Skeletal muscle satellite cell (primary cell): ENCODE measurements at regions not wholly inside any gene's neighbourhood (a gene's known extent, or its start where the extent isn't known, plus 50 kb on each side); places are given as distances from the start of the nearest gene placed in this dataset.
"Not testable (repeated sequence)": the region's sequence is repeated elsewhere in the genome, so short reads cannot be mapped to it uniquely, and the experiment has no call there.

Source experiments
- H3K27me3 ChIP-seq: 2 replicates; pipeline ENCODE4 v1.7.0; 2013; ENCODE audit warnings: low read length; ENCODE audit not compliant: control insufficient read depth, insufficient read depth
- H3K36me3 ChIP-seq: 2 replicates; pipeline ENCODE4 v1.7.0; 2013; ENCODE audit warnings: mild to moderate bottlenecking, control low read depth, low read length; ENCODE audit not compliant: insufficient read depth
- H3K4me1 ChIP-seq: 2 replicates; pipeline ENCODE4 v1.7.0; 2013; ENCODE audit warnings: low read length; ENCODE audit not compliant: control insufficient read depth, insufficient read depth
- H3K4me2 ChIP-seq: 2 replicates; pipeline ENCODE4 v1.7.0; 2013; ENCODE audit warnings: mild to moderate bottlenecking, low read length
- H3K4me3 ChIP-seq: 2 replicates; pipeline ENCODE4 v1.7.0; 2013; ENCODE audit warnings: low read length
- H3K9ac ChIP-seq: 2 replicates; pipeline ENCODE4 v1.7.0; 2013; ENCODE audit warnings: mild to moderate bottlenecking, low read depth, low read length, moderate library complexity
- H3K9me3 ChIP-seq: replicated peaks from 2 replicates; pipeline ENCODE4 v1.7.0; 2013; ENCODE audit warnings: mild to moderate bottlenecking, control low read depth, low read length

DNA sequence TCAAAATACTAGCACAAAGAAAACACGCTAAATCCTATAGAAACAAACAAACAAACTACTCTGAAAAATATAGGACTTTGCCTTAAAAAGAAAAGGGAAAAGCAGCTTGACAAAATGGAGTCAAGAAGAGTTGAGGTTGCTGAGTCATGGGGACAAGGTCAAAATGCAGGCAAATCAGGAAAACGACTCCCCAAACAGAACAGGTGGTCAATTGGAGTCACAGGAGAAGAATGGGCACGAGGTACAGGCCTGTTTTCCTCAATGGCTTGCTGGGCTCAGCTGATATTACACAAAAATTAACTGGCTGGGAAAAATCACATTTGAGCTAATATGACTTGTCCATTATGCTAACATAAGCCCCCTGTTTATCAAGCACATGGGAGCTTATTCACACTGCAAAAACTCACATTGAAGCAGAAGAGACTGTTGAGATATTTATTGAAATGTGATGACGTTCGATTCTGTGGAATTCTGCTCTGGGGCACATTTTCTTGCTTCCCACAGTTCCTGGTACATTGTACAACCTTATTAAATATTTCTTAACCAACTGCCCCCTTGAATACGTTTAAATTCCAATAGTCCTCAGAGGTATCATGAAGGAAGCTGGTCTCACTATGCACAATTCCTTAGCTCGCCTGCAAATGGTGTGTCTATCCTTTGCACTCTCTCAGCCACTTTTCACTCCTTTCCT is 1622.1 kb downstream of the STIM2 start:
- H3K4me2 ChIP-seq: no peak overlapping the region
- no peak overlapping the region for H3K9ac ChIP-seq
- H3K27me3 ChIP-seq: no peaks in the 10 kb centered on the region
- H3K36me3 ChIP-seq: no peaks in the 10 kb centered on the region
- H3K4me1 ChIP-seq: no peaks in the 10 kb centered on the region
- no peak overlapping the region for H3K4me3 ChIP-seq
- H3K9me3 ChIP-seq: no peaks in the 10 kb centered on the region

DNA sequence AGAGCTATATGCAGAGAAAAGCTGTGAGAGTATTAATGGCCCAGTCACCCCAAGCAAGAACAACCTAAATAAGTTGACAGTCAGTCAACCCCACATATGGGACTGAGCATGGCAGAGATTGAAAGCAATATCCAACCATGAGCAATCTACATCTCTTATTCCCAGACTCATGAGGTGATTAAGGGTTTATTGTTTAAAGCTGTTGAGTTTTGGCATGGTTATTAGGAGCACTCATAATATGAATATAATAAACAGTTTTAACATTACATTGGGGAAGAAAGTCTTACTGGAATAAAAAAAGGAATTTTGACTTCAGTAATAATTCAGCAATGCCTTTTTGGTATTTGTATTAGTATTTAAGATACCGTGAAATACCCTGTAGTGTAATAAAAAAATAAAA is 1627.4 kb downstream of the STIM2 start:
- H3K4me1 ChIP-seq: no peaks in the 10 kb centered on the region
- no peak overlapping the region for H3K4me2 ChIP-seq
- H3K9me3 ChIP-seq: no peaks in the 10 kb centered on the region
- H3K4me3 ChIP-seq: no peak overlapping the region
- no peaks in the 10 kb centered on the region for H3K27me3 ChIP-seq
- no peaks in the 10 kb centered on the region for H3K36me3 ChIP-seq
- no peak overlapping the region for H3K9ac ChIP-seq

GRCh38 chr4:28490669-28491068 is 1630.0 kb downstream of the STIM2 start:
- H3K27me3 ChIP-seq: no peaks in the 10 kb centered on the region
- no peaks in the 10 kb centered on the region for H3K4me1 ChIP-seq
- H3K36me3 ChIP-seq: no peaks in the 10 kb centered on the region
- no peak overlapping the region for H3K4me2 ChIP-seq
- H3K9me3 ChIP-seq: no peaks in the 10 kb centered on the region
- H3K4me3 ChIP-seq: no peak overlapping the region
- no peak overlapping the region for H3K9ac ChIP-seq

GRCh38 chr4:28505064-28505463 is 1644.4 kb downstream of the STIM2 start:
- H3K9ac ChIP-seq: no peak overlapping the region
- no peaks in the 10 kb centered on the region for H3K9me3 ChIP-seq
- H3K27me3 ChIP-seq: no peaks in the 10 kb centered on the region
- H3K4me3 ChIP-seq: no peak overlapping the region
- no peaks in the 10 kb centered on the region for H3K36me3 ChIP-seq
- no peaks in the 10 kb centered on the region for H3K4me1 ChIP-seq
- H3K4me2 ChIP-seq: no peak overlapping the region

DNA sequence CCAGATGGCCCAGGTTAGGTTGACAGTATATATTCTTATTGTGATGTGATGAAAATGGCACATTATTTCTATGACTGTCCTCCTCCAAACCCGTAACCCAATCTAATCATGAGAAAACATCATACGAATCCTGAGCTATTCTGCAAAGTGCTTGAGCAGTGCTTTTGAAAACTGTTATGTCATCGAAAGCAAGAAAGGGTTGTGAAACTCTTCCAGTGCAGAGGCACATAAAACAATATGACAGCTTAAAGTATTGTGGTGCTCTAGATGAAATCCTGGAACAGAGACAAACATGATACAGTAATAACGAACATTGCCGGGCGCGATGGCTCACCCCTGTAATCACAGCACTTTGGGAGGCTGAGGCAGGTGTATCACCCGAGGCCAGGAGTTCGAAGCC is 1648.0 kb downstream of the STIM2 start:
- H3K4me2 ChIP-seq: no peak overlapping the region
- no peaks in the 10 kb centered on the region for H3K36me3 ChIP-seq
- no peak overlapping the region for H3K9ac ChIP-seq
- no peak overlapping the region for H3K4me3 ChIP-seq
- H3K27me3 ChIP-seq: no peaks in the 10 kb centered on the region
- H3K9me3 ChIP-seq: no peaks in the 10 kb centered on the region
- no peaks in the 10 kb centered on the region for H3K4me1 ChIP-seq

DNA sequence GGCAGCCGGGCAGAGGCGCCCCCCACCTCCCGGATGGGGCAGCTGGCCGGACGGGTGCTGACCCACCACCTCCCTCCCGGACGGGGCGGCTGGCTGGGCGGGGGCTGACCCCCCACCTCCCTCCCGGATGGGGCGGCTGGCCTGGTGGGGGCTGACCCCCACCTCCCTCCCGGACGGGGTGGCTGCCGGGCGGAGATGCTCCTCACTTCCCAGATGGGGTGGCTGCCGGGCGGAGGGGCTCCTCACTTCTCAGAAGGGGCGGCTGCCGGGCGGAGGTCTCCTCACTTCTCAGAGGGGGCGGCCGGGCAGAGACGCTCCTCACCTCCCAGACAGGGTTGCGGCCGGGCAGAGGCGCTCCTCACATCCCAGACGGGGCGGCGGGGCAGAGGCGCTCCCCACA is 1654.1 kb downstream of the STIM2 start:
- H3K27me3 ChIP-seq, H3K9me3 ChIP-seq: not testable (repeated sequence)

GRCh38 chr4:28518561-28519165 is 1658.0 kb downstream of the STIM2 start:
- H3K4me1 ChIP-seq: peaks cover 11% of the 10 kb centered on the region
- no peak overlapping the region for H3K4me2 ChIP-seq
- no peaks in the 10 kb centered on the region for H3K9me3 ChIP-seq
- H3K27me3 ChIP-seq: no peaks in the 10 kb centered on the region
- no peak overlapping the region for H3K9ac ChIP-seq
- no peak overlapping the region for H3K4me3 ChIP-seq
- H3K36me3 ChIP-seq: no peaks in the 10 kb centered on the region

More for the DNA sequence above, 1654.1 kb downstream of the STIM2 start:
- H3K4me2 ChIP-seq, H3K36me3 ChIP-seq, H3K9ac ChIP-seq, H3K4me3 ChIP-seq: not testable (repeated sequence)
- peaks cover 11% of the 10 kb centered on the region for H3K4me1 ChIP-seq

GRCh38 chr4:28523681-28524190 is 1663.1 kb downstream of the STIM2 start:
- H3K27me3 ChIP-seq: no peaks in the 10 kb centered on the region
- H3K4me2 ChIP-seq: no peak overlapping the region
- H3K9me3 ChIP-seq: no peaks in the 10 kb centered on the region
- H3K4me1 ChIP-seq: peaks cover 9% of the 10 kb centered on the region
- no peak overlapping the region for H3K9ac ChIP-seq
- H3K4me3 ChIP-seq: no peak overlapping the region
- H3K36me3 ChIP-seq: no peaks in the 10 kb centered on the region

- peaks cover 4% of the 10 kb centered on the region for H3K9me3 ChIP-seq
- H3K4me1 ChIP-seq: no peaks in the 10 kb centered on the region
- no peak overlapping the region for H3K4me2 ChIP-seq
- no peaks in the 10 kb centered on the region for H3K36me3 ChIP-seq
- H3K4me3 ChIP-seq: no peak overlapping the region
- H3K9ac ChIP-seq: no peak overlapping the region
- H3K27me3 ChIP-seq: no peaks in the 10 kb centered on the region
Observed at GRCh38 chr4:28536124-28536523, 1675.5 kb downstream of the STIM2 start.

- Histone ChIP-seq H3K4me1 (no peaks in the 10 kb centered on the region), H3K9me3 (no peaks in the 10 kb centered on the region), H3K4me2 (no peak overlapping the region), H3K27me3 (no peaks in the 10 kb centered on the region), H3K36me3 (no peaks in the 10 kb centered on the region), H3K4me3 (no peak overlapping the region), H3K9ac (no peak overlapping the region)
Observed at GRCh38 chr4:28545986-28546385, 1685.3 kb downstream of the STIM2 start.

- Histone ChIP-seq H3K9me3 (no peaks in the 10 kb centered on the region), H3K27me3 (no peaks in the 10 kb centered on the region), H3K4me2 (no peak overlapping the region), H3K9ac (no peak overlapping the region), H3K4me1 (no peaks in the 10 kb centered on the region), H3K4me3 (no peak overlapping the region), H3K36me3 (no peaks in the 10 kb centered on the region)
Observed at GRCh38 chr4:28548136-28548535, 1687.5 kb downstream of the STIM2 start.

DNA sequence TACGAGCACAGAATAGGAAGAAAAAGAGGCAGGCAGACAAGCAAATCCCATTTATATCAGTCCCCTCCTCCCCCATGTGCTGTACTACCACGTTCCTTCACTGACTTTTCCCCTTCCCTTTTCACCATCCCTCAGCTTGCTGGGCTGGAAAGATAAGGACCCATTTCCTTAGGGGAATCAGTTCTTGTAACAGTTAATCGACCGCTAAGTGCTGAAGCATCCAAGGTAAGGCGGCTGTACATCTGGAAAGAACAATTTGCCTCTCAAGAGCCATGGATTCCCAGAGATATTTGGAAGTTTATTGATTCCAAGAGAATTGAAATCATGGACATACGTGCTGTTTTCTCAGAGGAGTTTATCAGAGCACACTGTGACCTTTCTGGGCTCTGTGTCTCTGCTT is 1688.0 kb downstream of the STIM2 start:
- H3K4me3 ChIP-seq: no peak overlapping the region
- H3K4me1 ChIP-seq: no peaks in the 10 kb centered on the region
- no peaks in the 10 kb centered on the region for H3K9me3 ChIP-seq
- no peak overlapping the region for H3K4me2 ChIP-seq
- H3K9ac ChIP-seq: no peak overlapping the region
- H3K27me3 ChIP-seq: no peaks in the 10 kb centered on the region
- no peaks in the 10 kb centered on the region for H3K36me3 ChIP-seq
